ENCODE measurements at regions not wholly inside any gene's neighbourhood (a gene's known extent, or its start where the extent isn't known, plus 50 kb on each side); places are given as distances from the start of the nearest gene placed in this dataset.

DNA sequence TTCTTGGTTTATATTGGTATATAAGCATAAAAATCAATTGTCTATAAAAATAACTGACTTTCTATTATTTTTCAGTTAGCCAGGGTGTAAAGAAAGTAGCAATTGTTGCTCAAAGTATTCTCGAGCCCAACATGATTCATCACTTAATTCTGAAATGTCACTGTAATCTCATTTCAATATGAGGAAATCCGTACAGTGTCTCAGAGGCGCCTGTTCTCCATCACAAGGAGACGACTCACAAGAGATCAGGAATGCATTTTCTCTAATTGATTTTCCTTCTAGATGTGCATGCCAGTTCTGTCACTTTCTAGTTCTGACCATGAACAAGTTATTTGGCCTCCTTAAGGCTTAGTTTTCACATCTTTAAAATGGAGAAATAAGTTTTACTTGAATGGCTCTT lies 753.1 kb downstream of the MAFB start:
- TF ChIP-seq, protein P1, sequence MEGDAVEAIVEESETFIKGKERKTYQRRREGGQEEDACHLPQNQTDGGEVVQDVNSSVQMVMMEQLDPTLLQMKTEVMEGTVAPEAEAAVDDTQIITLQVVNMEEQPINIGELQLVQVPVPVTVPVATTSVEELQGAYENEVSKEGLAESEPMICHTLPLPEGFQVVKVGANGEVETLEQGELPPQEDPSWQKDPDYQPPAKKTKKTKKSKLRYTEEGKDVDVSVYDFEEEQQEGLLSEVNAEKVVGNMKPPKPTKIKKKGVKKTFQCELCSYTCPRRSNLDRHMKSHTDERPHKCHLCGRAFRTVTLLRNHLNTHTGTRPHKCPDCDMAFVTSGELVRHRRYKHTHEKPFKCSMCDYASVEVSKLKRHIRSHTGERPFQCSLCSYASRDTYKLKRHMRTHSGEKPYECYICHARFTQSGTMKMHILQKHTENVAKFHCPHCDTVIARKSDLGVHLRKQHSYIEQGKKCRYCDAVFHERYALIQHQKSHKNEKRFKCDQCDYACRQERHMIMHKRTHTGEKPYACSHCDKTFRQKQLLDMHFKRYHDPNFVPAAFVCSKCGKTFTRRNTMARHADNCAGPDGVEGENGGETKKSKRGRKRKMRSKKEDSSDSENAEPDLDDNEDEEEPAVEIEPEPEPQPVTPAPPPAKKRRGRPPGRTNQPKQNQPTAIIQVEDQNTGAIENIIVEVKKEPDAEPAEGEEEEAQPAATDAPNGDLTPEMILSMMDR (IDR thresholded peaks at IDR 0.05; ENCODE audit: control extremely low read depth, extremely low read depth, low read depth, missing control alignments), result no peak
- DNase-seq (ENCODE audit: extremely low spot score), result no peak
- ChIA-PET CTCF (no interaction called here), POLR2A (no interaction called here)

DNA sequence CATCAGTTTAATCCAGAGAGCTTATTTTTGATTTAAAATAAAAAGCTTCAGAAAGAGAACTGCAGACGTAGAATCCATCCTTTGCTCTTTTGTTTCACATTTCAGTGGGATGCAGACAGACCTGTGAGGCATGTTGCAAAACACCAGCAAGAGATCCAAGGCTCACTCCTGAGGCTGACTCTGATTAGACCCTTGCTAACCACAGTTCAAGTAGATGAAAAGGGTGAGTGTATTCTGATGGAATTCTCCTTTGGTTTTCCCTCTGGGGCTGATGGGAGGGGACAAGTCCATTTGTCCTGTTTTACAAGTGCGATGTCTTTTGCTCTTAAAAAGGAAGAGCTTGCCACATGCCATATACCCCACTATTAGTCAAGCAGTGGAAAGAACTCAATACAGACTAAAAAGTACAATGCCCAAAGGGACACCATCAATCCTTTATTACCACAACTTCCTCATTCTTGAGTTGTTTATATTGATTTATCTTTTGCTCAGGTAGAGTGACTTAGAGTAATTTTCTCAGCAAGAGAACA lies 772.7 kb downstream of the MAFB start:
- DNase-seq (ENCODE audit: extremely low spot score), result no peak
- ChIA-PET POLR2A (no interaction called here), CTCF (no interaction called here)
- TF ChIP-seq, protein P1 (IDR thresholded peaks at IDR 0.05; ENCODE audit: control extremely low read depth, extremely low read depth, low read depth, missing control alignments), result no peak

DNA sequence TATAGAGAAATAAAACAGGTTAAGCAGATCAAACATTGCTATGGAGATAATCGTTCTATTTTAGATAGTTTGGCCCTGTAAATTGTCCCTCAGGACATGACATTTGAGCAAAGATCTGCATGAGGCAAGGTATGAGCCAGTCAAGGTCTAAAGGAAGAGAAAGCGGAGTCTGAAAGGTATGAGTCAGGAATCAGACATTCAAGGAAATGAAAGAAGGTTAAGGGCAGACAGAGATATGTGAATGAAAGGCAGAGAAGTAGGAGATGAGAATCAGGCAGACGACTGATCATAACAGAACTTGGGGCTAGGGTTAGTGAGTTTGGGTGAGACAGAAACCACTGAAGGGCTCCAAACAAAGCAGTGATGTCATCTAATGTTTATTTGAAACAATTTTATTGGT lies 775.8 kb downstream of the MAFB start:
- TF ChIP-seq, protein P1 (IDR thresholded peaks at IDR 0.05; ENCODE audit: control extremely low read depth, extremely low read depth, low read depth, missing control alignments), result no peak
- DNase-seq (ENCODE audit: extremely low spot score), result no peak
- ChIA-PET POLR2A (no interaction called here), CTCF (no interaction called here)

DNA sequence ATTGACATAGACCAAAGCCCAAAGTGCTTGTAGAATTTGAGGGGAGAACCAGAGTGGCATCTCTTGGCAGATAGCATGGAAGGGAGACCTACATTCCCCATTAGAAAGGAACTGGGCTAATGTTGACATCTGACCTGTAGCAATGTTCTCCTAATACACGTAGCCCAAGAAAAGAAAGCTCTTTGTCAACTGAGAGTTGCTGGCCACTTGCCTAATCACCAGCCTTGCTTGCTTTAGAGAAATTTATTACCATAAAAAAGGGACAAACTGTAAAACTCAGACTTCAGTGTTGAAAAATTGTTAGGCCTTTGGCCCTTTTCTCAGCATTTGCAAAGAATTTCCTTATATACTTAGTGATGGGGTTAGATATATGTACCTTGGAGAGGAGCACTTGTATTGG lies 777.5 kb downstream of the MAFB start:
- ChIA-PET CTCF (no interaction called here), POLR2A (no interaction called here)
- TF ChIP-seq, protein P1 (IDR thresholded peaks at IDR 0.05; ENCODE audit: control extremely low read depth, extremely low read depth, low read depth, missing control alignments), result no peak
- no peak for DNase-seq (ENCODE audit: extremely low spot score)

DNA sequence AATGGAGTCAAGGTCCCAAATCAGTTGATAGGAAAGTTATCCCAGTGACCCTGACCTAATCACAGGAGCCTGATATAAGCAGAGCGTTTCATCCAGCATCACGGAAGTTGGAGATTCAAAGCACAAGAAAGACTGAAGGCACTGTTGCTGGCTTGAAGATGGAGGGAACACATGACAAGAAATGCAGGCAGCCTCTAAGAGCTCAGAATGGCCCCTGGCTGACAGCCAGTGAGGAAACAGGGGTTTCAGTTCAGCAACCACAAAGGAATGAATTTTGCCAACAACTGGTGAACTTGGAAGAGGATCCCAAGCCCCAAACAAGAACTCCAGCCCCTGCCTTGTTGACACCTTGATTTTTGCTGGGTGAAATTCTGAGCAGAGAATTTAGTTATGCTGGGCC lies 778.5 kb downstream of the MAFB start:
- TF ChIP-seq, protein P1 (IDR thresholded peaks at IDR 0.05; ENCODE audit: control extremely low read depth, extremely low read depth, low read depth, missing control alignments), result no peak
- POLR2A ChIA-PET, result no interaction called here
- no peak for DNase-seq (ENCODE audit: extremely low spot score)
- CTCF ChIA-PET, result no interaction called here

DNA sequence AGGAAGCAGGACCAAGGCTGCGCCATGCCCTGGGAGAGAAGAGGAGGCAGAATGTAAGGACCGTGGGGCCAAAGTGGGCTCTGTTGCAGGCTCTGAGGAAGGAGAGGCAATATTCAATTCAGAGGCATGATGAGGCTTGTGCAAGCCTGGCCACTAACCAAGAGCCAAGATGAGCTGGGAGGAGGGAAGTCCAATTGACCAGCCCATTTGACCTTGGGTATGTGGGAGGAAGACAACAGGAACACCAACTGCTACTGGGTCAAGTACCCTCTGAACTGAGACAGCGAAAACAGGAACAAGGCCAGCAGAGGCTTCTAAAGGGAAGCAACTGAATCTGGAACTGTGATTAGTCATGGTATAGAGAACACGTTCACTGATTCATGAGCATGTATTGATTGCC lies 779.6 kb downstream of the MAFB start:
- TF ChIP-seq, protein P1 (IDR thresholded peaks at IDR 0.05; ENCODE audit: control extremely low read depth, extremely low read depth, low read depth, missing control alignments), result no peak
- peak; percentile 13 for DNase-seq (ENCODE audit: extremely low spot score)
- CTCF ChIA-PET, result no interaction called here
- POLR2A ChIA-PET, result no interaction called here

Measured in GM10248 (cell line).